ENCODE measurements at regions not wholly inside any gene's neighbourhood (a gene's known extent, or its start where the extent isn't known, plus 50 kb on each side); places are given as distances from the start of the nearest gene placed in this dataset.

- TF ChIP-seq POLR2AphosphoS5 (IDR thresholded peaks at IDR 0.05; ENCODE audit: borderline replicate concordance, low read depth, low read length) (no peak), EZH2 (IDR thresholded peaks at IDR 0.05) (no peak), FOXP2 (optimal IDR thresholded peaks at IDR 0.05; ENCODE audit: control extremely low read depth, extremely low read length, insufficient read depth) (no peak)
Observed at GRCh38 chr9:105103776-105104175, 140.7 kb upstream of the SLC44A1 start.

Data from SK-N-MC (cell line).